ENCODE measurements at regions not wholly inside any gene's neighbourhood (a gene's known extent, or its start where the extent isn't known, plus 50 kb on each side); places are given as distances from the start of the nearest gene placed in this dataset.

DNA sequence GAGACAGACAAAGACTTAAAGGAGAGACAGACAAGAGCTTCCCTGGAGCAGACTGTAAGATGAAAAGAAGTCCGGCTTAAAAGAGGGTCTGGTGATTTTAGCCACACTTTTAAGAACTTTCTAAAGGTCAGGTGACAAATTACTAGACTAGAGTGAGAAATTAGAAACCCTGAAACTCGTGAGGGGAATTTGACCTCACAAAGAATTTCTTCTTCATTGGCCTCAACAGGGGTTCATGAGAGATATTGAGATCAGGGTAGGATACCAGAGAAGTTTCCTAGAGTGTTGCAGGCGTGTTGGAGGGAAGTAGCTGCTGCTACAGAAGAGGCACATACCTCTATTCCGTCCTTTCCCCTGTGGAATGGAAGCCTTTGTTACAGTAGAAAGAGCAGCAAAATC is 884.4 kb downstream of the KCNT2 start:
- no peak for TF ChIP-seq EZH2phosphoT487 (IDR thresholded peaks at IDR 0.05; ENCODE audit: borderline replicate concordance, low read depth, low read length)
- TF ChIP-seq, protein P1, sequence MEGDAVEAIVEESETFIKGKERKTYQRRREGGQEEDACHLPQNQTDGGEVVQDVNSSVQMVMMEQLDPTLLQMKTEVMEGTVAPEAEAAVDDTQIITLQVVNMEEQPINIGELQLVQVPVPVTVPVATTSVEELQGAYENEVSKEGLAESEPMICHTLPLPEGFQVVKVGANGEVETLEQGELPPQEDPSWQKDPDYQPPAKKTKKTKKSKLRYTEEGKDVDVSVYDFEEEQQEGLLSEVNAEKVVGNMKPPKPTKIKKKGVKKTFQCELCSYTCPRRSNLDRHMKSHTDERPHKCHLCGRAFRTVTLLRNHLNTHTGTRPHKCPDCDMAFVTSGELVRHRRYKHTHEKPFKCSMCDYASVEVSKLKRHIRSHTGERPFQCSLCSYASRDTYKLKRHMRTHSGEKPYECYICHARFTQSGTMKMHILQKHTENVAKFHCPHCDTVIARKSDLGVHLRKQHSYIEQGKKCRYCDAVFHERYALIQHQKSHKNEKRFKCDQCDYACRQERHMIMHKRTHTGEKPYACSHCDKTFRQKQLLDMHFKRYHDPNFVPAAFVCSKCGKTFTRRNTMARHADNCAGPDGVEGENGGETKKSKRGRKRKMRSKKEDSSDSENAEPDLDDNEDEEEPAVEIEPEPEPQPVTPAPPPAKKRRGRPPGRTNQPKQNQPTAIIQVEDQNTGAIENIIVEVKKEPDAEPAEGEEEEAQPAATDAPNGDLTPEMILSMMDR (conservative IDR thresholded peaks at IDR 0.05; ENCODE audit: low read length) = no peak
